CD4-positive, alpha-beta T cell treated with Interferon gamma for 1 hour (primary cell): ENCODE measurements at regions not wholly inside any gene's neighbourhood (a gene's known extent, or its start where the extent isn't known, plus 50 kb on each side); places are given as distances from the start of the nearest gene placed in this dataset.

Experiments used
- DNase-seq: peaks from one replicate; pipeline ENCODE4 v3.0.0-alpha.2; 2020

- no peak for DNase-seq
Observed at GRCh38 chr2:120428748-120429147, 82.8 kb downstream of the INHBB start.

GRCh38 chr2:120429586-120430500 lies 83.9 kb downstream of the INHBB start:
- no peak for DNase-seq

- no peak for DNase-seq
Observed at GRCh38 chr2:120430501-120430830, 84.5 kb downstream of the INHBB start.

- no peak for DNase-seq
Observed at GRCh38 chr2:120430957-120431356, 85.0 kb downstream of the INHBB start.

GRCh38 chr2:120431386-120432292 lies 85.7 kb downstream of the INHBB start:
- DNase-seq, result no peak

- DNase-seq, result no peak
Observed at GRCh38 chr2:120432293-120432975, 86.5 kb downstream of the INHBB start.

GRCh38 chr2:120432976-120433815 lies 87.3 kb downstream of the INHBB start:
- no peak for DNase-seq

- DNase-seq, result no peak
Observed at GRCh38 chr2:120433816-120434290, 87.9 kb downstream of the INHBB start.

GRCh38 chr2:120434492-120435308 lies 88.8 kb downstream of the INHBB start:
- DNase-seq, result no peak

- no peak for DNase-seq
Observed at GRCh38 chr2:120435671-120436459, 89.9 kb downstream of the INHBB start.

- no peak for DNase-seq
Observed at GRCh38 chr2:120436460-120436739, 90.5 kb downstream of the INHBB start.

GRCh38 chr2:120436885-120437603 lies 91.1 kb downstream of the INHBB start:
- DNase-seq, result no peak

- no peak for DNase-seq
Observed at GRCh38 chr2:120437604-120438000, 91.7 kb downstream of the INHBB start.

- DNase-seq, result no peak
Observed at GRCh38 chr2:120438301-120439066, 92.5 kb downstream of the INHBB start.

- DNase-seq, result no peak
Observed at GRCh38 chr2:120439067-120439368, 93.1 kb downstream of the INHBB start.

GRCh38 chr2:120439637-120440384 lies 93.9 kb downstream of the INHBB start:
- DNase-seq, result no peak

- no peak for DNase-seq
Observed at GRCh38 chr2:120440521-120441350, 94.8 kb downstream of the INHBB start.

- DNase-seq, result no peak
Observed at GRCh38 chr2:120441351-120441700, 95.4 kb downstream of the INHBB start.
